NCI-H2029 (cell line): ENCODE measurements at regions not wholly inside any gene's neighbourhood (a gene's known extent, or its start where the extent isn't known, plus 50 kb on each side); places are given as distances from the start of the nearest gene placed in this dataset.

Experiments
- DNase-seq: peaks from one replicate; lab custom pipeline; 2025; lab: John Stamatoyannopoulos, UW

DNA sequence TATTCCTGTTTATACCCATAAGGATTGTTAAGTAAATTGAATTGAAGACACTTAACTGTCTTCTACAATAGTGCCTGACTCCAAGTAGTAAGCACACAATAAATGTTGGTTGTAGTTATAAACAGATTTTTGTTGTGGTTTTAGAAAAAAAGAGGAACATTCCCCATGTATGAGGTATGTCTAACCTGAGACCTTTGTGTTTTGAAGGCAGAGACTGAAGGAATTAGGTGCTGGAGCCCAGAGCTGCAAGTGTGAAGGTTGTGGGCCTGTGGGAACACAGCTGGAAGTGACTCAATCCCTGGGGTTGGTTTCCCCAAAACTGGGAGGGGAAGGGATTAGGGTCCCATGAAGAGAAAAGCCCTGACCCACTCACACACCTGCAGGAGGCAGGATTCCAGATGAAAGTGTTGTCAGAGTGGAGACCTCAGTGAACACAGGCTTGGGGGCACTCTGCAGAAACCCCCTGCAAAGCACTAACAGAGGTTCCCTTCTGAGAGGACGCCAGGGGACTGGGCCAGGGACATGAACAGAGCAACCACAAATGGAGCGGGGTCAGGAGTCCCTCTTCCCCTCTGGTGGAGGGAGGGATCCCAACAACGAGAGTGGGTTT lies 265.1 kb upstream of the KLF14 start:
- no peak for DNase-seq

DNA sequence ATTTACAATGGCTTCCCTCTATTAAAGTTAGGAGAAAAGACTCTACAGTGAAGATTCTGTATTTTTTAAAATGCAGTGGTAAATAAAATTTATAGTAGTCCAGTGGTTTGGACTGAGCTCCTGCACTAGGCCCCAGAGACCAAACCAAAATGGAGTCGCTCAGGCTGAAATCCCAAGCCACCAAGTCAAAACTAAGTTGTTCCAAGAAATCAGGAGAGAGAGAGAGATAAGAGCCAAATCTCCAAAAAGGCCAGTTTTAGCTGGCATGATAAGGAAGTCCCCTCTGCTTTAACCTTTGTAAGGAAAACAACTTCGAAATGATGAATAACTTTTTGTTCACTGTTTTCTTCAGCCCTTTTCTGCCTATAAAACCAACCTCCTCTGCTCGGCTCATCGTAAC lies 265.9 kb upstream of the KLF14 start:
- no peak for DNase-seq

DNA sequence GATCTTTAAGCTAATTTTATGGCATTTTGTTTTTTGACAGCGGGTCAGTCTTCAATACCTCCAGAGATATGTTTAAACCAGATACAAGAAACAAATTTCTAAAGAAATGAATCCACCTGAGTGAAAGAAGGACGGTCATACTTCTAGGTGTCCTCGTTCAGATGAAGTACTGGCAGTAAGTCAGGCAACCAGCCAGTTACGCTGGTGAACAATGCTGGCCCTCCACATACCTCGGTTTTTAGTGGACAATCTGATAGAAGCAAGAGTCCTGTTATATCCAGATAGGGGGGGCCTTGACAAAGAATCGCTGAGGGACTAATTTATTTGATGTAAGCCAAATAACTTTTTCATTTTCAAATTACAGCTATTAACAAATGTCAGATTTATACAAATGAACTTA lies 266.4 kb upstream of the KLF14 start:
- no peak for DNase-seq

DNA sequence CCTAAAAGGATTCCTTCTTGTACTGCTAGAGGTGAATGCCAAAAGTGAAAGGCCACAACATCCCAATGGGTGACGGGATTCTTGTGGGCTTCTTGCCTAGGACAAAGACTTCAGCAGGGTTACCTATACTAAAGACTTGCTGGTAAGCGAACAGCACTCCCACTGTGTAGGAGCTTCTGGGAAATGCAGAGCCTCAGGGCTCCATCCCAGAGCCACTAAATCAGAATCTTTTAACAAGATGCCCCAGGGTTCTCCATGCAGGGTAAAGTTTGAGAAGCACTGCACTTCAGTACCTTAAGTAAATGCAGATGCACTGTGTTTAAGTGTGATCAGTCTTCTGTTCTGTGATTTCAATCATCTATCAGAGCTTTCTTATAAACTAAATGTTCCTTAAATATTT lies 266.9 kb upstream of the KLF14 start:
- DNase-seq: no peak

DNA sequence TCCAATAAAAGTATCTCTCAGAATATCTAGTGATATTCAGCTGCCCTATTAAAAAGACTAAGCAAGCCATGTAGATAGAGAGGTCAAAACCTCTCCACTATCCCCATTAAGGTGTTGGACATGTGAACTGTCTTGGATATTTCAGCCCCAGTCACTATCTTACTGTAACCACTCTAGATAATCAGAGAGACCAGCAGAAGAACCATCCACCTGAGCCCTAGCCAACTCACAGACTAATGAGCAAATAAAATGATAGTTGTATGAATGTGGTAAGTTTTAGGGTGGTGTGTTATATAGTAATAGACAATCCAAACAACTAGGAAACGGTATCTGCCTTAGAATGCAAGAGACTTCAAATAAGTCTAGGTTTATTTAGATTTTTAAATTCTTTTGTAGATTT lies 268.6 kb upstream of the KLF14 start:
- DNase-seq: no peak

DNA sequence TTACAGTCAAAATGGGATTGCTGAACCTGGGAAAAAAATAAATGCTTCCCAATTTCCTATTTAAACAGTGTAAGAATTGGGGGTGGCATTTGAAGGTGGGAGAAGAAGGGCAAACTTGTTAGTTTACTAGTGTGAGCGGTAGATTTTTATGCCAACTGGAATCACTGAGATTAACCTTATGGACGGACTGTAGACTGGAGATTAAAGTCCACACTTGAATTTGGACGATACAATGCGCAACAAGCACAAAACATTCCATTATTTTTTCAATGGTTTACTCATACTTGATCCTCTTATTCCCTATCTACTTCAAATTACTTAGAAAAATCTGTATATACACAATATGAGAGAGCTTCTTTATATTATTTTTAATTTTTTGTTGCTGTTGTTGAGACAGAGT lies 269.6 kb upstream of the KLF14 start:
- no peak for DNase-seq

DNA sequence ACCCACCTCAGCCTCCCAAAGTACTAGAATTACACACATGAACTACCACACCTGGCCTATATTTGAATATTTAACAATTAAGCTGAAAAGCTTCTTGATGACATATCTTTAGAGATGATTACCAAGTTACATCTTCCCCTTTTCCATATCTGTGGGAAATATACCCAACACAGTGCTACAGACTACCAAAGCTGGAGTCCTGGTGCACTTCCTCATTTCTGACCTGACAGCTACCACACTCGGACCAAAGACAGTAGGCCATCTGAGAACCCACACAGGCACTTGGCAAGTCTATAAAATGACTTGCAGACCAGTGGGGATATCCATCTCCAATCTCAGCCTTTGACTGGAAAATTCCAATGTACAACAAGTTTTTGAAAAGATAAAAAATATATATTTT lies 270.4 kb upstream of the KLF14 start:
- no peak for DNase-seq

DNA sequence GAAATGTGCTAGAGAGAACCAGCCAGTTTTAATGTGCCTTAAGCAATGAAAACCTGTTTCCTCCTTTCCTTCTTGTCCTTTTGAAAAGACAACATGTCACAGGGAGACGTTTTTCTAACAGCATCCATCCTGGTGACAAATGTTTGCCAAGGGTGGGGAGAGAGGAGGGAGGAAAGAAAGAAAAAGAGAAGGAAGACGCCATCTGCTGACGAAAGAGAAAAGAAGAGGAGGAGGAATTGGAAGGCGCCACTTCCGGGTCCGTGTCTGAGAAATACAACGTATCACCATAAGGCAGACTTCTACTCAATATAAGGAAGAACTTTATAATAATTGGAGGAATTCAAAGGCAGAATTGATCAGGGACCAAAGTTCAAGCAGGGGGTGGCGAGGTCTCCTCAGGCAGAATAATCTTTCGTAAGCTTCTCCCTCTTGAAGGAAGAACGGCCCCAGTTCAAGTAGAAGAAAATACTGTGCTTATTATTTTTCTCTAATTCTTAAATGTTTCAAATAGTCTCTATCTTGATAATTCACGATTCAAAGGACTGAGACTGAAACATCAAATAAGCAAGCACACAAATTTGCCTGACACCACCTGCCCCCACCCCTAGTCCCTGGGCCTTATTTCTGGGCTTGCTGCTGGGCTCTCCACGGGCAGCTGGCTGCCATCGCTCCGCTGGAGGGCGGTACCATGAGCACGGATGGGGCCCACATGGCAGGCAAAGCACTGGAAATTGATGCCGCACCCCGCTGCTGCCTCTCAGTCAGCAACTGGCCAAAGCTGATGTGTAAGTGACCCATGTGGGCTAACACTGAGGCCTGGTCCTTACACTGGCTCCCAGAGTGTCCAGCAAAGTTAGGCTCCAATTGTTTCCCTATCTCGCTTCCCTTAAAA lies 273.7 kb upstream of the KLF14 start:
- DNase-seq: peak; percentile 40

DNA sequence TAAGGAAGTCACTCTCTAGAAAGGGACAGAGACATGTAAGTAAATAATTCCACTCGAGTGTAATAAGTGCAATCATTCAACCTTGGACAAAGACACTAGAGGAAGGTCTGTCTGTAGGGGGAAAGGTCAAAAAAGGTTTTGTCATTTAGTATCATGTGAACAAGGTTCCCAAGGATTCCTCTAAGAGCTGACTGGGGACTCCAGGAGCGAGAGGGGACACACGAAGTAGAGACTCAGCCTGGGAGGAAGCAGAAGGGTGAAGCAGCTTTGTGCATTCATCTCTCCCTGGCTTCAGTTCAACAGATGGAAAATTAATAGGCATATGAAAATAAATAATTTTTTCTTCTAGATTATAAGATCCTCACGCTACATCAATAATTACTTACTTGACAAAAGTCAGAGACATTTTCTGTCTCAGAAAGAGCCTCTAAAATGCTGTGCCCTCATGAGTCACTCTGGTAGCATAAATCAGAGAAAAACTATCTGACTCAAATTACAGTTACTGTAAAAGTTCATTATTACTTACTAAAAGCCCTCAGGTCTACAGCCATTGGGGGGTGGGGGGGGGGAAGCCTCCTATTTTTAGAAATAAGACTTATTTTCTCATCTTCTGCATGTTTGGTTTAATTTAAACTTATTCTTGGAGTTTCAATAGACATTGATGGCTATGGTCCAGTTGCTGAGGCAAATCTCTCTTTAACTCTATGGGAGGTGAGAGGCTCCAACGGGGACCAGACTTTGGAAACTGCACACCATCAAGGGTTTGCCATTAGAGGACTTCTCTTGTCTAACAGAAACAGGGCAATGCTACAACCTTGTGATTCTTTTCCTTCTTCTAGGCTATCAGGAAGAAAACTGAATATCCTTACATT lies 275.1 kb upstream of the KLF14 start:
- DNase-seq: no peak

DNA sequence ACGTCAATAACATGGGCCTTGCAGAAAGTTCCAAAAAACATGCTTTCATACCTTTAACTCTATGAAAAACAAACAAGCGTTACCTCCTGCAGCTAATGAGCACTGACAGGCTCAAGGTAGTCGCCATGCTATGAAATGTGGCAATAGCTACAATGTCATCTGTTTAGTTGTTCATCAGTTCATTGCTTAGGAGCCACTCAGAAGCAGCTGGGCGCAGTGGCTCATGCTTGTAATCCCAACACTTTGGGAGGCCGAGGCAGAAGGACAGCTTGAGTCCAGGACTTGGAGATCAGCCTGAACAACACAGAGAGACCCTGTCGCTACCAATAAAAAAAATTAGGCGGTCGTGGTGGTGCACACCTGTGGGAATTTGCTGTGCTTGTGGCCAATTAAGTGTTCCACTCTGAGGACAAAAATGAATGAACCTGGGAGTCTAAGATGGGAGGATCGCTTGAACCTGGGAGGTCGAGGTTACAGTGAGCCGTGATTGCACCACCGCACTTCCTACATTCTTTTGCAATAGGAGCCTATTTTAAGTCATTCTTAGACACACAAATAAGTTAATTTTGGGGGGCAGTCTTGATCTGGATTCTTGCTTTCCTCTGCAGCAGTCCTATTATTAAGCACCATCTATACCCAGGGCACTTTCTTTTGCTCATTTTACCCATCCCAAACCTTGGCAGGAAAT lies 276.2 kb upstream of the KLF14 start:
- DNase-seq: no peak

DNA sequence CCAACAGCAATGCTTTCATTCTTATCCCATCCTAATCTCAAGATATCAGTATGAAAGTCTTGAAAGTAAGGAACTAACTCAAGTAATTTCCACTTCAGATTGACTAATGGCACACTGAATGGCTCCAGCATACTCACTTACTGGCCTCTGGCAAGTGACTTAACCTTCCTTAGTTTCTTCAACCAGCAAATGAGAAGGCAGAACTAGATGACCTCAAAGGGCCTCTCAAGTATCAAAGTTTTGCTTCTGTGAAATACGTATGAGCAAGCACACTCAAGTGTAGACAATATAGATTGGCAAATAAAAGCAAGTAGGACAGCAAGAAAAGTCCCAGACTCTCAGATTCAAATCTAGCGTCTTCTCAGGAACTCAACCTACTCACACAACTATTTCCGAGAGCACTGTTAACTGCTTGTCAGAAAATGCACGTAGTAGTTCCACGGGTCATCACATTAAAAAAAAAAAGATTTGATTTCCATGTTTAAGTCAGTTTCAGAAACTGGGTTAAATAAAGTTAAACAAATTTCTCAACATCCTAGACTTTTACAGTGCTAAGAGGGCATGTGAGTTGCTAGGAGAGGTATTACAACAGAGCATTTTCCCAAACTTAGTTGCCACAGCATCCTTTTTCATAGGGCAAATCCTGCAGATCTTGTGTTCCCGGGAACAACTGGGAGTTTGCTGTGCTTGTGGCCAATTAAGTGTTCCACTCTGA lies 276.9 kb upstream of the KLF14 start:
- DNase-seq: no peak

DNA sequence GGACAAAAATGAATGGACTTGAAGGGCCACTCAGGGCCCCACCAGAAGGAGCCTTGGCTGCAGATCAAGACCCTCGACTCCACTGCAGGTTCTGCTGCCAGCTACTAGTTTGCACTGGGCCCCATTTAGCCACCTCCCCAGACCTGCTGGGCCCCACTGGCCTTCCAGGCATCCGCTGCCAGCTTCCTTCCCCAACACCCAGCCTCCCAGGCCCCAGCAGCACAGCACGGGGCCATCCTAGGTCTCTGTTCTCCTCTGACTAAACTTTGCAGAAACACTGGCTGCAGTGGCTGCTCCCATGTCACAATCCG lies 277.4 kb upstream of the KLF14 start:
- peak; percentile 18 for DNase-seq

DNA sequence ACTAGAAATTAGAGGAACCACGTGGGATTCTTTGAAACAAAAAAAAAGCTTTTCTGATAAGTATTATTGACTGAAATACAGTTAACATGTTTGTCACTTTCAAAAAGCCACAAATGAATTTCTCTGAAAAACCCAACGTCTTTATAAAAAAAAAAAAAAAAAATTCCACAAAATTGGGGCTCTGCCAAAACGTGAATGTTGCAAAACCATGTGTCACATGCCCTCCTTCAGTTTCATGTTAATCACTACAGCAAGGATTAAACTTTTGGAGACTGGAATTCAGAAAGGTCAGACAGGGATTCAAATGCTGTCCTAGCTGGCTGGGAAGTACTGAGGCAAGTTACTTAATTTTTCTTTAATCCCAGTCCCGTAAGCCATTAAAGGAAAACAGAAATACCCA lies 278.0 kb upstream of the KLF14 start:
- no peak for DNase-seq

DNA sequence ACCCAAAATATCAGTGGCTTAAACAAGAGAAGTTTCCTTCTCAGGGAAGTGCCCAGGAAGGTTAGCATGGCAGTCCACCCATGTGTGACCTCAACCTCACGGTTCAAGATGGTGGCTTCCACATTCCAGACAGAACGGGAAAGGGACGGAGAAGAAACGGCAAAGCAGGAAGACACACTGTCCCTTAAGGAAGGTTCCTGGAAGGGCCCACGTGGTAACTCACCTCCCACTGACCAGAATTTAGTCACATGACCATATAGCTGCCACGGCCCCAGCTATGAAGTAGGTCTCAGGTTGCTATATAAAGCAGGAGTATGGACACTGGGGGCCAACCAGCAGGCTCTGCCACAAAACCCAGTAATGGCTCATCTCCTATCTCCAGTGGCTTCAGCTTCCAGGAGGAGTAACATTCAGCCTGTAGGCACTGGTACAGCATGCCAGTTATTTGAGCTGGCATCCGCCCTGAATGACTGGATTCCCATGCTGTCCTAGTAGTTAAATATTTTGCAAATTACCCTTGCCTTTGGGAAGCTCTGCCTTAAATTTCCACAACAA lies 278.5 kb upstream of the KLF14 start:
- DNase-seq: no peak

DNA sequence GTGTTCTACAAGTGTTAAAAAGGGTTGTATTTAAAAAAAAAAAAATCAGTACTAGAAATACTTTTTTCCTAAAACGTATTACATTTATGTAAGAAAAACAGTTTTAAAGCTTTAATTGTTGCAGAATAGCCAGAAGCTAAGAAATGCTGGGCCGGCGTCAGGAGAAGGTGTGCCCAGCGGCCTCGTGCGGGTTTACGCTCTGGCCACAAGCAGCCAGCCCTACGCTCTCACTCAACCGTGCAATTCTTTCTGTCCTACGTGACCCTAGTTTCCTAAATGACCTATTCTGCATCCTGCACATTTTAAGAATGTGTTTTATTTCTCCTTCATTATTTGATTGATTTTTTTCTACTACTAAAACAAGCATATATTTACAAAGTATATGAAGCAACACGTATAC lies 279.7 kb upstream of the KLF14 start:
- no peak for DNase-seq

DNA sequence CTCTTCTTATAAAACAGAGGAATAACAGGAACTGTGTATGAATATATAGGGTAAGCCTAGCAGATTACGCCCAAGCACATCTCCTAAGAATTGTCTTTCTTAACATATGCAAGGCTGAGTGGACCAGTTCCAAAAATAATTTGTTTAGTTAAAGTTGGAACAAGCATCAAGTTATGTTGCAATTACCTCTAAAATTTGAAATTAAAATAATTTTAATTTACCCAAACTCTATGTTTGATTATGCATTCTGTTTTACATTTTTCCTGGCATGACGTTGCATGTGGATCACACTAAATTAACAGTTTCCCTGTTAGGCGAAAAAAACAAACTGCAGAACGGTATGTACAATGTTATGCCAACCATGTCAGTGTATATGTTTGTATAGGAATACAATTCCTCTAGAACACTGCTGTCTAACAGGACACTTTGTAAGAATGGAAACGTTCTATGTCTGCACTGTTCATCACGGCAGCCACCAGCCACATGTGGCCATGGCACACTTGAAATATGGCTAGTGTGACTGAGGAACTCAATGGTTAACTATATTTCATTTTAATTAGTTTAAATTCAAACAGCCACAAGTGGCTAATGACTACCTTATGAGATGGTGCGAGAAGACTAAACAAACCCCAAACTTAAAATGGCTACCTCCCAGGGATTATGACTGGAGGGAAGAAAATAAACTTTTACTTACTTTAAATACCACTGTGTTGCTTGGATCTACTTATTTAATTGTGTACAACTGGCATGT lies 281.1 kb upstream of the KLF14 start:
- DNase-seq: no peak

DNA sequence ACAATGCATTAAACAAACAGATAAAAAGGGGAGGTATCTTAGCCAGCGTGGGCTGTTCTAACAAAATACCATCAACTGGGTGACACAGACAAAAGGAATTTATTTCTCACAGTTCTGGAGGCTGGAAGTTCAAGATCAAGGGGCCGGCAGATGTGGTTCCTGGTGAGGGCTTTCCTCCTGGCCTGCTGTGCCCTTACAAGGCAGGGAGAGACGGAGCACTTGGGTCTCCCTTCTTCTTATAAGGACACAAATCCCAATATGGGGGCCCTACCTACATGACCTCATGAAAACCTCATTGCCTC lies 281.6 kb upstream of the KLF14 start:
- DNase-seq: no peak

DNA sequence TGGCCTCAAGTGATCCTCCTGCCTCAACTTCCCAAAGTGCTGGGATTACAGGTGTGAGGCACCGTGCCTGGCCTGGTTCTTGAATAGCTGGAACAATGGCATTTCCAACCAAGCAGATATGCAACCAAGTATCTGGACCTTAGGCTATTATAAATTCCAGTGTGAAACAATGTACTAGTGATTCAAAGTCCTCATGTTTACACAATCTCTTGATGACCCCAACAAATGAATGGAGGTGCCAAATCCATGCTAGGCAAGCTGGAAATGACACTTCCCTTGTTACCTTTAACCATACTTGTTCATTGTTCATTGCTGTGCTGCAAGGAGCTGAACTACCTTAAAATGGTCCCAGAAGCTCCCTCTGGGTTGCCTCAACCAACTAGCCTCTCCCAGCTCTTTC lies 282.2 kb upstream of the KLF14 start:
- no peak for DNase-seq

DNA sequence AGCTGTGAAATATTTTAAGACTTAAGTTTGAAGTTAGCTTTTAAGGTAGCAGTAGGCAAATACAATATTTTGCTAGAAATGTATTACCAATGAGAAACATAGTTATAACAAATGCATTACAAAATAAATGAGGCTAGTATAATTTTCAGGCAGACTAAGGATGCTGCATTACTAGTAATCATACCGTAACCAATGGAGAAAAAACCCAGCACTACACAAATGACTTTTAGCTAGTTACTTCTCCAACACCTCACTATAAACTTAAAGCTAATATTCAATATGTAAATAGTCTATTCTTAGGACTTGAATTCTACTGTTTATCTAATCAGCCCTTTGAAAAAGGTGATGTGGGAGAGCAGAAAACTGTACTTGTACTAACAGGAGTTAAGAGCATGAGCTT lies 285.3 kb upstream of the KLF14 start:
- DNase-seq: no peak

DNA sequence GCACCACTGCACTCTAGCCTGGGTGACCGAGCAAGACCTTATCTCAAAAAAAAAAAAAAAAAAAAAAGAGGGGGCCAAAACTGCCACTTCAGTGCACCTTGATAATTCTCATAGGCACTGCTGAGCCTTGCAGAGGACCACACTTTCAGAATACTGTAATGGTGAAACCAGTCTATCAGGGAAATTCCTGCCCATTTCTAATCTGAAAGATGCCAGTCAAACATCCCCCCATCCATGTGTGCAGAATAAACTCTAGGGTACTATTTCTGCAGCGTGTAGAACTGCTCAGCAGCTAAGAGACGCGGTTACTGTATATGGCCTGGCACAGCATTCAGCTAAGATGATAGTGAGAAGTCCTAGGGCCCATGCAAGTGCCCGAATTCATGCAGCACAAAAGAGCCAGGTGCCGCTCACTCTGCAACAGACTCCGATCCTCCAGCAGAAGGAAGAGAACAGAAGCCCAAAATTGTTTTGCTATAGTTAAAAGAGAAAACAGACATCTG lies 286.8 kb upstream of the KLF14 start:
- no peak for DNase-seq

DNA sequence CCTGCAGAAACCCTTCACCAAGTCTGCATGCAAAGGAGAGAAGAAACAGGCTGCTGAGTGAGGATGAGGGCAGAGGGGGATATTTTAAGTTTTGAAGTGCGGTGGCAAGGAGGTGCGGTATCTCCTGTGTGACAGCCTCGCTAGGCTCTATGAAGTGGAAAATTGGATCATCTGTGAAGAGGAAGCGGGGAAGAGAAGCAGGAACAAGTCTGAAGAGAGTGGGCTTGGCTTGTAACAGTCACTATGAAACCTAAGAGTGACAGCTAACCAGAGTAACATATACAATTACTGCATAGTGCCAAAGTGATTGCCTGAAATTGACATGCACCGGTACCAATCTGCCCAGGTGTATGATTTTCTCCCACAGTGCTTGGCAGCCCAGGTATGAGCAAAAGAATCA lies 287.5 kb upstream of the KLF14 start:
- no peak for DNase-seq
